Putamen (tissue), 1 donor: ENCODE measurements at regions not wholly inside any gene's neighbourhood (a gene's known extent, or its start where the extent isn't known, plus 50 kb on each side); places are given as distances from the start of the nearest gene placed in this dataset.

Experiments
- DNase-seq: peaks from one replicate; pipeline ENCODE4 v3.0.0-alpha.2; 2016; ENCODE audit warnings: low spot score

DNA sequence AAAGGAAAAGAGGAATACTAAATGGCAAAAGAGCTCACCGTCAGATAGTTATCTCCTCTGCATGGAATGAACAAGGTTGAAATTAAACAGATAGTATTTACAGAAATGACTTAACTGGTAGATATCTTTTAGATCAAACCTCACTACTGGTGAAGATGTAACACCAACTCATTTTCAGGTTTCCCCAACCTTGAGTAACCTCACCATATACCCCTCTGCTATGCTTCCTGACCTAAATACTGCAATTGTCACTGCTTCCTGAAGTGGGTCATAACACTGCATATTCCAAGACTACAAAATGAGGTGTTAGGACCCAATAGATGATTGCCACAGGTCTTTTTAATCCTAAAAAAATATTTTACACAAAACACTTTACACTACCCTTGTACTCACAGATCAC, 76.3 kb upstream of the PLEKHA5 start:
- no peak for DNase-seq

DNA sequence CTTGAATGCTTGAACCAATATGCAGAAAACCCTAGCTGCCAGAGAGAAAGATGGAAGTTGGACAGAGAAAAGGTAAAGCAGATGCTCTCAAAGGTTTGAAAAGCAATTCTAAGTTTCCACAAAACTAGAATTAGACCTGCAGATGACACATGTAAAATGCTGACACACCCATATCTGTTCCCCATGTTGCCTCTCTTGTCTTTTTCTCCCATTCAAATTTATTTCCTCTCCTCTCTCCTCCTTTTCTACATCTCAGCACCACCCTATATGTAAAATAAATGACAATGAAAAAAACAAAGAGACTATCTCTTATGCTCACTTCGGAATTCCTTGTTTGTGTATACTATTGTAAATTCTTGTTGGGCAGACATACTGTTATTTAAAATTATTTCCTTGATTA, 75.5 kb upstream of the PLEKHA5 start:
- no peak for DNase-seq

DNA sequence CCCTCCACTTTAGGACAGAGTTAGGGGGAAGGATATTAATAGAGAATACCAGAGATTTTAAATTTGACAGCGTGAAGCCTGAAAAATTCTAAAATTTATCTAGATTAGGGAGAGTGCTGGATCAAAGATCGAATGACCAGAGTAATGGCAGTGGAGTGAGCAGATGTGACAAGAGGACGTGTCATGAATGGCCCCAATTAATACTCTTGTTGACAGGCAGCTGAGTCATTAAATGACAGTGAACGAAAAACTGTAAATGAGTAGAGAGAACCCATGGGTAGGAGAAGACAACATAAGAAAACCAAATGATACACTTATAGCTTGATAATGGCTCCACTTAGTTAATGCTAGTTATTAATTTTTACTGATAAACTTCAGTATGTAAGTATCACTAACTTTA, 73.9 kb upstream of the PLEKHA5 start:
- DNase-seq = no peak

DNA sequence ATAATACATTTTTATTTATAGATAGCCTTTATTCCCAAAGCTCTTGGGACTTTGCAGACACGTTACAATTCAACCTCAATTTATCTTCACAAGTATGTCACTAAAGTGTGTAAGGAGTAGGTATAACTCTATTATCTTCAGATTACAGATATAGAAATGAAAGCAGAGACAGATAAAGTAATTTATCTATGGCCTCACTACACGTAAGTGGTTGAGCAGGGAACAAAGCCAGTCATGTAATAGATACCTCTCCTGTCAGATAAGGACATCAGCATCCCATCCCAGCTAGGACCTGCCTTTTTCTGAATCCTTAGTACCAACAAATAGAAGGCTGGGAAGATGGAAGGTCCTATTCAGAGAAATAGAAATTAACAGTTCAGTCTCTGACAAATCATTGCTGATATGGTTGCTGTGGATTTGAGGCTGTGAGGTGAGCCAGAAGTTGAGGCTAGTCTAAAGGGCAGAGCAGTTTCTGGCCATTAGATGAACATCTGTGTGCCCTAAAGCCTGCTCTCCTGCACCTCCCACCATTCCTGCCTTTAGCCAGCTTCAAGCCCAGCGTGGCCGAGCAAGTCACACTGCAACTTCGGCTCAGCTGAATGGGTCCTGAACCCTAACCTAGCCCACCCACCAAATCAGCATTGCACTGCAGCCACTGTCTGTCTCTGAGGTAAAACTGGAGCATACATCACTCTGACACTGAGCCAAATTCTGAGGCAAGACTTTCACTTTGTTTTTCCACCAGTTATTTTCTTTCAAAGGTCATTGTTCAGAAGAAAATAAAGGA, 71.1 kb upstream of the PLEKHA5 start:
- DNase-seq = no peak

DNA sequence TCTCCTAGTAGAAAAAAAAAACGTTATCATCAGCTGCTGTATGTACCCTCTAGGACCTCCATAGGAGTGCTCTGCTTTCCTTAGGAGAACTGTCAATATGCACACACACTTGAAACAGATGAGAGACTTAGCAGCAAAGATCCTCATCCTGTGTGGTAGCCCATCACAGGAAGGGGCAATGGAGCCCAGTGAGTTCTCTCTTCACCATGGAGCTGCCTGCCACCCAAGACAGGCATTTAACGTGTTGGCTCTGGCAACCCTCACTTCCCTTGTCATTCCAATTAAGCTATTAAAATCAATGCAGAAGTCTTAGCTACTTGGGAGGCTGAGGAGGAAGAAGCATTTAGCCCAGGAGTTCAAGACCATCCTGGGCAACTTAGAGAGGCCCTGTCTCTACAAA, 64.8 kb upstream of the PLEKHA5 start:
- DNase-seq = no peak

DNA sequence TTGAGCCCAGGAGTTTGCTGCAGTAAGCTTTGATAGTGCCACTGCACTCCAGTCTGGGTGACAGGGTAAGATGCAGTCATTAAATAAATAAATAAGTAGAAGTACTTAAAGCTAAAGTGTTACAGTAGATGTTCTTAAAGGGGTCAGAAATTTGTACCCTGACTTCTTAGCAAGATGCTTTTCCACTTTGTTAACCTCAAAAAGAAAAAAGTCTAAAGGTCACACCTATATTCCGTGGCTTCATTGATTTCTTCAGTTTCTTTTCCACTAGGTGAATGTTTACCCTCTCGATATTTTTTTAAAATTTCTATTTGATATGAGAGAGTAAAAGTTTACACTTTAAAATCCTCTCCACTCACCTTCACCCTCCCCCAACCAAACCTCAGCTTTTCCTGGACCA, 64.3 kb upstream of the PLEKHA5 start:
- DNase-seq = no peak

DNA sequence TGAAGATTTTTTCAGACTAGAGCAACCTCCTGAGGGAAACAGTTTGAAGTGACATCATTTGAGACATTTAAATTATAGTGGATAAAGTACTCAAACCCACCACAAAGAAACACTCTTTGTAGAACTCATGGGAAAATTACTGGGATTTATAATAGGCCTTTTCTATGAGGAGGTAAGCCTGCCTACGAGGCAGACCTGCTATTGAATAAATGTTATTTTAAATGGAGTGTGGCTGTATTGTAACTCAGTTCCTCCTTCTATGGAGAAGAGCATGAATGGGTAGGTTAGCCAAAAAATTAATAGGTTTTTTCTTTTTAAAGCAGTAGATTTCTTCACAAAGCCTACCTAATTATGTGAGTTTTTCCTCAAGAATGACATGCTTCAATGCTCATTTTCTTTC, 63.7 kb upstream of the PLEKHA5 start:
- no peak for DNase-seq

DNA sequence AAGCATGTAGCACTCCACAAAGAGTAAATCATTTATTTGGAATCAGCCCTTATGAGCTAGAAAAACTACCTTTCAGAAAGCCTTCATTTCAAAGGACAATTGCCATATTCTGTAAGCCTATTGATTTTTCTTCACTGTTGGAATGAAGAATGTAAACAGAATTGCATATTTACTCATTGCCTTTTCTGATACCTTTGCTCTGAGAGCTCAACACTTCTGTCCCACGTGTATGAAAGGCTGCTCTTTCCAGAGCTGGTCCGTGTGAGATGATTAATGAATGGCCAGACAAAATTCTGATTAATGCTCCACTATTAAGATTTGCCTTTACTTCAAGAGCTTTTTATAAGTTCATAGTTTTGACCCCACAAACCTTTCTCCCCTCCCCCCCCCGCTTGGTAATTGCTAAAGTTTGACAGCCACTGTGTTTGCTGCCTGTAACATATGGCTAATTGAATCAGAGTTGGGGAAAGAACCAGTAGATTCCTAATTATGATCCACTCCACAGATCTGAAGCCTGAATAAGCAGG, 63.0 kb upstream of the PLEKHA5 start:
- no peak for DNase-seq

DNA sequence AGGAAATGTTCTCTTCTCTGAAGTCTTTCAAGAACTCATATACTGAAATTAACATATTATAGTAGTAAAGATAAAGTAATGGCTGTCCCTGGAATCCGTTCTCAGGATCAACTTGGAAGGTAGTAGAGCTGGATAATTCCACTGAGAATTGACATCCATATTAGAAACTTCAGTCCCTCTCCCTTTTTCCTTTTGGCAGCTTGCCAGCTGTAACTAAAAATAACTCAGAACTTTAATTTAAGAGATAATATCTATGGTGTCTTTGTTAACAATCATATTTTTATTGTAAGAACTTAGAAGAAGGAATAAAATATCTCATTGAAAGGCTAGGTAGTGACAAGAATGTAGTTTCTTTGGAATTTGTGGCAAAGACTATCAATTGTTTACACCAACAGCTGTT, 61.4 kb upstream of the PLEKHA5 start:
- no peak for DNase-seq

DNA sequence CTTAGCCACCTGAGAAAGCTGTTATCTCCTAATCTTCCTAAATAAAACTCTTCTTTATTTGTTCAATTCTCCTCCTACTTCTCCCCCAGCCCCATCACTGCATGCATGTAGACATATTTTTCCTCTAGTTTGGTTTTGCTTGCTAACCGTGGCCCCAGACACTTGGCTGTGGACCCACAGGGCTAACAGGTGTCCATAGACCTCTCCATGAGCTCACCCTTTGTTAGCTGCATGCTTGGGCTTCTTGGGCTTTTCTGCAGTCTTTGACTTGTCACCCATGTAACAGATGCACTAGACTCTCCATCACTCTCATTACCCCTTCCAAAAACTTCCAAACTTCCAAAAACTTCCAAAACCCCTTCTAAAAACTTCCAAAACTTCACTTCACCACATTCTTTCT, 59.2 kb upstream of the PLEKHA5 start:
- DNase-seq = no peak

DNA sequence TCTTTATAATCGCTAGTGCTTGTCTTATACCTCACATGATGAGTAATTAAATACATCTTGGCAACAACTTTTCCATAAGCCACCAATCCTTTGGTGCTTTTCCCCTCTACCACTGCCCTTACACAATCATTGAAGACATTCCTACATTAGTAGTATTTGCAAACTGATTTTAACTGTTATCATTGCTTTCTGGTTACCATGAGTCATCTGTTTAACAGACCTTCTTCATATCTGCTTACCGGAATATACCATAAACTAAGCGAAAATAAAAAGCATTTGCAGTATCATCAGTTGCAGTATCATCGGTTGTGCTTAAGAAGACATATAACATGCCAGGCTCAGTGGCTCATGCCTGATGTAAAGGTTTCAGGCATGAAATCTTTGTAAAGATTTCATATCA, 54.8 kb upstream of the PLEKHA5 start:
- DNase-seq = no peak

DNA sequence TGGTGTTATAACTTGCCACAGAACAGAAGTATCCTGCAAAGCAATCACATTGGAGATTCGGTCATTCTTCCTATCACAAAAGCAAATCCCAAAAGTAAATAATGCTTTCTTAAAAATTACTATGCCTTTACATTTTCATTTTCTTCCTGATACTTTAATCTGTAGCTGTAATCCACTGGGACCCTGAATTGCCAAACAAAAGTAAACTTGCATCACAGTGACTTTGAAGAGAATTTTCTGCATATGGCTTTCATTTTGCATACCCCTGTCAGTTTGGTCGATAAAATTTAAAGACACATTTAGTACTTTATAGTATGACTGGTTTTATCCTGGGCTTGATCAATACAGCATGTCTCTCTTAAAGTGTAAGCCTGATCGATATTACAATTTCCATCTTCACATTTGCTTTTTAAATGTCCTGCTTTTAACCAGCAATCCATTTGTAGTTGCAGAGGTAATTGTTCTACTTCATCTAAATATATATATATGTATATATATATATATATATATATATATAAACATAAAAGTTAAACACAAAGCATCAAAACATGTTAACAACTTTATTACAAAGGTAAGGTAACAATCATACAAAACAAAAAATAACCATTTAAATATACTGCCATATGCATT, 53.7 kb upstream of the PLEKHA5 start:
- no peak for DNase-seq
